ENCODE measurements at regions not wholly inside any gene's neighbourhood (a gene's known extent, or its start where the extent isn't known, plus 50 kb on each side); places are given as distances from the start of the nearest gene placed in this dataset.

- TF ChIP-seq POLR2A (IDR thresholded peaks at IDR 0.05; ENCODE audit: low read length) (no peak), GATA1 (IDR thresholded peaks at IDR 0.05; ENCODE audit: low read depth, low read length) (no peak)
Measured at GRCh38 chr6:14647357-14647756, 529.8 kb downstream of the CD83 start.

Measured in erythroblast (primary cell).